H1 (cell line): ENCODE measurements at regions not wholly inside any gene's neighbourhood (a gene's known extent, or its start where the extent isn't known, plus 50 kb on each side); places are given as distances from the start of the nearest gene placed in this dataset.

Experiments
- CTCF ChIA-PET: fragments of 300-600 bp; sonication (Branson Sonifier 250); formaldehyde crosslinking; loops from one replicate; lab custom pipeline; 2021; ENCODE audit not compliant: partially characterized antibody; lab: Charles Lee
- POLR2A ChIA-PET: fragments of 300-600 bp; sonication (Branson Sonifier 250); formaldehyde crosslinking; loops from one replicate; lab custom pipeline; 2021; ENCODE audit warnings: inconsistent platforms; ENCODE audit not compliant: partially characterized antibody; lab: Charles Lee
- DNase-seq, 2 experiments: peaks; one replicate each; pipeline versions ENCODE4 v3.0.0 to v3.0.0-alpha.2; 2010 to 2022; ENCODE audit warnings: low spot score in 2 of 2, low read depth in 1 of 2, mixed read lengths in 1 of 2
- FAIRE-seq: peaks from 2 replicates; lab custom pipeline; 2011; peaks lifted over from hg19 to GRCh38; lab: Jason Lieb, UNC
- H2AFZ ChIP-seq: 2 replicates; pipeline ENCODE4 v1.8.1; 2012; ENCODE audit warnings: low read length, inconsistent platforms
- H2AK5ac ChIP-seq: 2 replicates; pipeline ENCODE4 v1.6.1; 2013; ENCODE audit warnings: low read depth, low read length
- H2BK120ac ChIP-seq: replicated peaks from 2 replicates; pipeline ENCODE3; 2013; ENCODE audit warnings: low read depth, low read length, inconsistent platforms
- H2BK12ac ChIP-seq: 2 replicates; pipeline ENCODE4 v1.6.1; 2013; ENCODE audit warnings: low read depth, low read length
- H2BK15ac ChIP-seq: 2 replicates; pipeline ENCODE4 v1.6.1; 2013; ENCODE audit warnings: low read length
- H2BK20ac ChIP-seq: 2 replicates; pipeline ENCODE4 v1.6.1; 2013; ENCODE audit warnings: low read length
- H2BK5ac ChIP-seq: 2 replicates; pipeline ENCODE4 v1.6.1; 2013; ENCODE audit warnings: low read depth, low read length
- H3K14ac ChIP-seq: 2 replicates; pipeline ENCODE4 v1.6.1; 2013; ENCODE audit warnings: inconsistent platforms; ENCODE audit not compliant: insufficient read length
- H3K18ac ChIP-seq: 2 replicates; pipeline ENCODE4 v1.6.1; 2013; ENCODE audit warnings: low read length; ENCODE audit errors: extremely low read depth
- H3K23ac ChIP-seq: 2 replicates; pipeline ENCODE4 v1.6.1; 2013; ENCODE audit warnings: inconsistent platforms; ENCODE audit not compliant: insufficient read length
- H3K23me2 ChIP-seq: 2 replicates; pipeline ENCODE4 v1.6.1; 2013; ENCODE audit warnings: low read depth, low read length
- H3K27ac ChIP-seq: 2 replicates; pipeline ENCODE4 v1.6.1; 2011; ENCODE audit warnings: low read depth, low read length, inconsistent platforms
- H3K27me3 ChIP-seq, 4 experiments: replicated peaks in 1 of 4; 1 replicate in 1 of 4; 2 replicates in 3 of 4; pipeline versions ENCODE4 v1.6.1 to v1.8.1; 2011 to 2013; ENCODE audit warnings: low read length in 3 of 4, mild to moderate bottlenecking in 3 of 4, inconsistent platforms in 2 of 4, mixed read lengths in 2 of 4, moderate library complexity in 1 of 4; ENCODE audit not compliant: control insufficient read depth in 3 of 4, insufficient read depth in 3 of 4; ENCODE audit errors: extremely low read depth in 1 of 4
- H3K36me3 ChIP-seq, 4 experiments: 2 replicates each; pipeline versions ENCODE4 v1.6.1 to v1.8.1; 2011 to 2013; ENCODE audit warnings: mild to moderate bottlenecking in 4 of 4, low read length in 3 of 4, moderate library complexity in 2 of 4, control low read depth in 1 of 4, inconsistent platforms in 1 of 4; ENCODE audit not compliant: insufficient read depth in 4 of 4, control insufficient read depth in 2 of 4
- H3K4ac ChIP-seq: replicated peaks from 2 replicates; pipeline ENCODE3; 2013; ENCODE audit warnings: low read length, low read depth, mixed read lengths, inconsistent platforms; ENCODE audit not compliant: insufficient read length
- H3K4me1 ChIP-seq, 4 experiments: replicated peaks in 1 of 4; 1 replicate in 1 of 4; 2 replicates in 3 of 4; pipeline versions ENCODE4 v1.6.1 to v1.8.1; 2011 to 2013; ENCODE audit warnings: low read length in 3 of 4, inconsistent platforms in 2 of 4, mixed read lengths in 1 of 4; ENCODE audit not compliant: insufficient read depth in 4 of 4, control insufficient read depth in 3 of 4
- H3K4me2 ChIP-seq, 2 experiments: 2 replicates each; pipeline versions ENCODE4 v1.6.1 to v1.8.1; 2011 to 2013; ENCODE audit warnings: low read depth in 2 of 2, low read length in 2 of 2, control low read depth in 1 of 2, inconsistent platforms in 1 of 2, mild to moderate bottlenecking in 1 of 2; ENCODE audit not compliant: insufficient read depth in 1 of 2
- H3K4me3 ChIP-seq, 4 experiments: fragments of 200-600, 300-600 bp in 1 of 4; sonication (generic), shearing (Covaris generic), sonication (Bioruptor Twin) in 1 of 4; 2 replicates each; pipeline versions ENCODE4 v1.5.1 to v1.8.1; 2011 to 2016; ENCODE audit warnings: low read length in 4 of 4, low read depth in 3 of 4, control low read depth in 2 of 4, inconsistent platforms in 2 of 4, mild to moderate bottlenecking in 2 of 4, mixed read lengths in 1 of 4, moderate library complexity in 1 of 4; ENCODE audit not compliant: insufficient read depth in 2 of 4; ENCODE audit errors: extremely low read depth in 1 of 4
- H3K56ac ChIP-seq: replicated peaks from 2 replicates; pipeline ENCODE3; 2013; ENCODE audit warnings: low read depth, mild to moderate bottlenecking, mixed read lengths, low read length, inconsistent platforms; ENCODE audit not compliant: insufficient read length
- H3K79me1 ChIP-seq: 2 replicates; pipeline ENCODE4 v1.6.1; 2013; ENCODE audit warnings: low read depth, low read length, control low read depth
- H3K79me2 ChIP-seq, 2 experiments: 2 replicates each; pipeline versions ENCODE4 v1.6.1 to v1.8.1; 2012 to 2013; ENCODE audit warnings: low read length in 2 of 2, mild to moderate bottlenecking in 2 of 2, inconsistent platforms in 1 of 2; ENCODE audit not compliant: insufficient read depth in 2 of 2, control insufficient read depth in 1 of 2
- H3K9ac ChIP-seq, 4 experiments: replicated peaks in 1 of 4; 1 replicate in 1 of 4; 2 replicates in 3 of 4; pipeline versions ENCODE4 v1.6.1 to v1.8.1; 2011 to 2013; ENCODE audit warnings: low read depth in 3 of 4, low read length in 3 of 4, control low read depth in 2 of 4, mild to moderate bottlenecking in 2 of 4, moderate library complexity in 2 of 4, inconsistent platforms in 1 of 4; ENCODE audit errors: extremely low read depth in 1 of 4
- H3K9me3 ChIP-seq, 2 experiments: 2 replicates each; pipeline versions ENCODE4 v1.6.1 to v1.8.1; 2012 to 2013; ENCODE audit warnings: mild to moderate bottlenecking in 2 of 2, moderate library complexity in 2 of 2, control low read depth in 1 of 2, inconsistent platforms in 1 of 2, low read depth in 1 of 2, low read length in 1 of 2, mixed read lengths in 1 of 2; ENCODE audit not compliant: insufficient read depth in 2 of 2
- H4K20me1 ChIP-seq, 2 experiments: replicated peaks in 1 of 2; 2 replicates each; pipeline versions ENCODE3 to v1.8.1; 2011 to 2013; ENCODE audit warnings: inconsistent platforms in 2 of 2, low read length in 2 of 2, mild to moderate bottlenecking in 1 of 2; ENCODE audit not compliant: insufficient read depth in 2 of 2, control insufficient read depth in 1 of 2
- H4K5ac ChIP-seq: 2 replicates; pipeline ENCODE4 v1.6.1; 2013; ENCODE audit warnings: low read length, low read depth, mixed read lengths, inconsistent platforms; ENCODE audit not compliant: insufficient read length
- H4K8ac ChIP-seq: 2 replicates; pipeline ENCODE4 v1.8.0; 2013; ENCODE audit warnings: mild to moderate bottlenecking, moderate library complexity, low read length, inconsistent platforms; ENCODE audit not compliant: insufficient read depth; ENCODE audit errors: extremely low read depth
- H4K91ac ChIP-seq: replicated peaks from 2 replicates; pipeline ENCODE3; 2013; ENCODE audit warnings: low read length, mixed read lengths, inconsistent platforms; ENCODE audit not compliant: insufficient read length
- CEBPB ChIP-seq: IDR thresholded peaks from 2 replicates; pipeline ENCODE4 v1.6.1; 2012; ENCODE audit warnings: low read depth, low read length
- CHD2 ChIP-seq: IDR thresholded peaks from 2 replicates; pipeline ENCODE4 v1.6.1; 2012; ENCODE audit warnings: low read length, improper control_type of control experiment
- CREB1 ChIP-seq: IDR thresholded peaks from 2 replicates; pipeline ENCODE4 v1.6.1; 2012; ENCODE audit warnings: inconsistent platforms
- CTCF ChIP-seq, 3 experiments: IDR thresholded peaks; 1 replicate in 2 of 3; 2 replicates in 1 of 3; pipeline versions ENCODE4 v1.5.1 to v1.6.1; 2011; ENCODE audit warnings: low read length in 3 of 3, mild to moderate bottlenecking in 3 of 3, inconsistent platforms in 2 of 3, low read depth in 1 of 3, moderate library complexity in 1 of 3; ENCODE audit not compliant: insufficient read depth in 1 of 3; ENCODE audit errors: control extremely low read depth in 1 of 3
- HDAC6 ChIP-seq: IDR thresholded peaks from one replicate; pipeline ENCODE4 v1.7.1; 2012; ENCODE audit warnings: low read depth, mild to moderate bottlenecking, inconsistent platforms, low read length, moderate library complexity
- KDM1A ChIP-seq: fragments of 200-600, 300-600 bp; sonication (generic); IDR thresholded peaks from 2 replicates; pipeline ENCODE4 v1.7.1; 2016; ENCODE audit warnings: mild to moderate bottlenecking, low read length, borderline replicate concordance
- MAX ChIP-seq: IDR thresholded peaks from 2 replicates; pipeline ENCODE4 v1.6.1; 2012; ENCODE audit warnings: inconsistent platforms
- NRF1 ChIP-seq: IDR thresholded peaks from 2 replicates; pipeline ENCODE4 v1.6.1; 2011; ENCODE audit warnings: mild to moderate bottlenecking, low read depth, low read length, improper control_type of control experiment
- PHF8 ChIP-seq: fragments of 200-600 bp; sonication (generic); conservative IDR thresholded peaks from 2 replicates; pipeline ENCODE4 v1.7.1; 2012; ENCODE audit warnings: low read depth, mild to moderate bottlenecking, inconsistent platforms, low read length, moderate library complexity
- POLR2A ChIP-seq, 2 experiments: IDR thresholded peaks; 1 replicate in 1 of 2; 2 replicates in 1 of 2; pipeline ENCODE4 v1.6.1; 2011; ENCODE audit warnings: low read depth in 2 of 2, low read length in 2 of 2, mild to moderate bottlenecking in 2 of 2; ENCODE audit errors: control extremely low read depth in 1 of 2
- RFX5 ChIP-seq: IDR thresholded peaks from 2 replicates; pipeline ENCODE4 v1.6.1; 2011; ENCODE audit warnings: low read depth, low read length, improper control_type of control experiment, borderline replicate concordance
- SP4 ChIP-seq: IDR thresholded peaks from 2 replicates; pipeline ENCODE4 v1.6.1; 2012; ENCODE audit warnings: low read length, inconsistent platforms
- TCF12 ChIP-seq: IDR thresholded peaks from 2 replicates; pipeline ENCODE4 v1.6.1; 2011; ENCODE audit warnings: low read depth, mild to moderate bottlenecking, low read length
- ZNF274 ChIP-seq: IDR thresholded peaks from 2 replicates; pipeline ENCODE4 v1.7.0; 2012; ENCODE audit warnings: low read length, borderline replicate concordance; ENCODE audit errors: extremely low read depth
- WGBS, 2 experiments: shearing (Covaris generic) in 1 of 2; methylation state at CpG; one replicate each; pipeline versions ENCODE4 v1.1.6 to v1.1.7; 2013 to 2015; ENCODE audit warnings: low lambda C conversion rate in 2 of 2, mixed read lengths in 2 of 2, inconsistent platforms in 1 of 2, low coverage in 1 of 2, missing lambda C conversion rate in 1 of 2; ENCODE audit not compliant: insufficient replicate concordance in 2 of 2, insufficient coverage in 1 of 2, insufficient read length in 1 of 2; ENCODE audit errors: extremely low coverage in 1 of 2, missing lambda C conversion rate in 1 of 2; 5-methylcytosine and 5-hydroxymethylcytosine counted together

- ChIA-PET CTCF (no interaction called here), POLR2A (no interaction called here)
- H2BK20ac ChIP-seq, result no peak overlapping the region
- no peaks in the 10 kb centered on the region for H3K79me2 ChIP-seq
- no peaks in the 10 kb centered on the region for H4K20me1 ChIP-seq
- no peaks in the 10 kb centered on the region for H3K27me3 ChIP-seq
- H2BK5ac ChIP-seq, result no peak overlapping the region
- peaks cover 0 to 3% (median 0%) of the 10 kb centered on the region in 4 experiments; a peak in 1 of 7 replicates for H3K4me1 ChIP-seq
- H3K79me1 ChIP-seq, result no peaks in the 10 kb centered on the region
- no peak overlapping the region for H3K56ac ChIP-seq
- H3K9ac ChIP-seq, result no peak overlapping the region
- no peak overlapping the region for H3K14ac ChIP-seq
- no peaks in the 10 kb centered on the region for H3K36me3 ChIP-seq
- H3K9me3 ChIP-seq, result no peaks in the 10 kb centered on the region
- no peak overlapping the region for H2BK15ac ChIP-seq
- 85% methylated on average over 2 of the region's 2 CpGs; no CpG with 5 or more reads in 1 of the 2 experiments for WGBS, 2 experiments
- no peak overlapping the region for H2BK120ac ChIP-seq
- H3K23ac ChIP-seq, result no peak overlapping the region
- H3K4me3 ChIP-seq, result no peak overlapping the region
- no peak overlapping the region for H4K91ac ChIP-seq
- no peak overlapping the region for H4K8ac ChIP-seq
- H2AK5ac ChIP-seq, result no peak overlapping the region
- H2BK12ac ChIP-seq, result no peak overlapping the region
- H3K4me2 ChIP-seq, result no peak overlapping the region
- no peak overlapping the region for H2AFZ ChIP-seq
- no peak for DNase-seq
- no peak overlapping the region for H3K4ac ChIP-seq
- H3K27ac ChIP-seq, result no peak overlapping the region
- no peak overlapping the region for H4K5ac ChIP-seq
- no peaks in the 10 kb centered on the region for H3K23me2 ChIP-seq
- no peak overlapping the region for H3K18ac ChIP-seq
- no peak for FAIRE-seq
- no peak for TF ChIP-seq TCF12
- no peak for TF ChIP-seq POLR2A (IDR thresholded peaks at IDR 0.05; ENCODE audit: control extremely low read depth in 1 of 2, low read depth in 2 of 2, low read length in 2 of 2)
- no peak for TF ChIP-seq CREB1
- TF ChIP-seq ZNF274, result no peak
- TF ChIP-seq PHF8, result no peak
- no peak for TF ChIP-seq MAX
- TF ChIP-seq RFX5, result no peak
- no peak for TF ChIP-seq CHD2
- TF ChIP-seq KDM1A, result no peak
- no peak for TF ChIP-seq CTCF (IDR thresholded peaks at IDR 0.05; ENCODE audit: control extremely low read depth in 1 of 3, insufficient read depth in 1 of 3, low read depth in 1 of 3, low read length in 3 of 3)
- TF ChIP-seq NRF1, result no peak
- TF ChIP-seq SP4, result no peak
- TF ChIP-seq HDAC6, result no peak
- no peak for TF ChIP-seq CEBPB
These were observed 350.3 kb upstream of the POT1 start for GRCh38 chr7:125279961-125280360.
